Muscle layer of duodenum (tissue), 2 donors: ENCODE measurements at regions not wholly inside any gene's neighbourhood (a gene's known extent, or its start where the extent isn't known, plus 50 kb on each side); places are given as distances from the start of the nearest gene placed in this dataset.

Experiments
- H3K27ac ChIP-seq: one replicate; pipeline ENCODE4 v1.7.0; 2013; ENCODE audit warnings: mild to moderate bottlenecking, low read length
- H3K27me3 ChIP-seq: one replicate; pipeline ENCODE4 v1.7.0; 2013; ENCODE audit warnings: low read depth, mild to moderate bottlenecking, control low read depth, low read length
- H3K36me3 ChIP-seq, 2 donors: one replicate each; pipeline ENCODE4 v1.7.0; 2013; ENCODE audit warnings: low read length in 2 of 2, control low read depth in 1 of 2, mild to moderate bottlenecking in 1 of 2; ENCODE audit not compliant: insufficient read depth in 2 of 2, control insufficient read depth in 1 of 2
- H3K4me1 ChIP-seq, 2 donors: one replicate each; pipeline ENCODE4 v1.7.0; 2013; ENCODE audit warnings: low read length in 2 of 2, mild to moderate bottlenecking in 2 of 2, control low read depth in 1 of 2, moderate library complexity in 1 of 2; ENCODE audit not compliant: insufficient read depth in 2 of 2, control insufficient read depth in 1 of 2
- H3K4me3 ChIP-seq, 2 donors: one replicate each; pipeline ENCODE4 v1.7.0; 2013; ENCODE audit warnings: low read length in 2 of 2, low read depth in 1 of 2, mild to moderate bottlenecking in 1 of 2
- H3K9me3 ChIP-seq, 2 donors: one replicate each; pipeline ENCODE4 v1.7.0; 2013; ENCODE audit warnings: low read length in 2 of 2, control low read depth in 1 of 2, mild to moderate bottlenecking in 1 of 2; ENCODE audit not compliant: control insufficient read depth in 1 of 2
- donor health status: healthy.

GRCh38 chr20:60892095-60892813, 359.8 kb upstream of the CDH4 start:
- Histone ChIP-seq H3K27ac (no peak overlapping the region), H3K4me3 (no peak overlapping the region), H3K27me3 (no peaks in the 10 kb centered on the region), H3K36me3 (no peaks in the 10 kb centered on the region), H3K9me3 (no peaks in the 10 kb centered on the region), H3K4me1 (no peaks in the 10 kb centered on the region)

GRCh38 chr20:60894091-60894490, 358.0 kb upstream of the CDH4 start:
- no peaks in the 10 kb centered on the region for H3K9me3 ChIP-seq

GRCh38 chr20:60895363-60896079, 356.5 kb upstream of the CDH4 start:
- no peaks in the 10 kb centered on the region for H3K4me1 ChIP-seq
- no peak overlapping the region for H3K27ac ChIP-seq
- no peaks in the 10 kb centered on the region for H3K9me3 ChIP-seq
- H3K27me3 ChIP-seq, result no peaks in the 10 kb centered on the region
- no peaks in the 10 kb centered on the region for H3K36me3 ChIP-seq
- H3K4me3 ChIP-seq, result no peak overlapping the region

More at GRCh38 chr20:60894091-60894490, 358.0 kb upstream of the CDH4 start:
- Histone ChIP-seq H3K4me3 (no peak overlapping the region), H3K4me1 (no peaks in the 10 kb centered on the region), H3K36me3 (no peaks in the 10 kb centered on the region), H3K27ac (no peak overlapping the region), H3K27me3 (no peaks in the 10 kb centered on the region)

- Histone ChIP-seq H3K9me3 (peaks cover 0 to 13% of the 10 kb centered on the region in 2 donors), H3K27me3 (no peaks in the 10 kb centered on the region), H3K27ac (no peak overlapping the region), H3K36me3 (no peaks in the 10 kb centered on the region), H3K4me3 (no peak overlapping the region), H3K4me1 (no peaks in the 10 kb centered on the region)
Observed at GRCh38 chr20:60897976-60898375, 354.1 kb upstream of the CDH4 start.

GRCh38 chr20:60899320-60899719, 352.7 kb upstream of the CDH4 start:
- Histone ChIP-seq H3K27me3 (no peaks in the 10 kb centered on the region), H3K4me1 (no peaks in the 10 kb centered on the region), H3K27ac (no peak overlapping the region), H3K4me3 (no peak overlapping the region), H3K9me3 (peaks cover 0 to 13% of the 10 kb centered on the region in 2 donors), H3K36me3 (no peaks in the 10 kb centered on the region)

- Histone ChIP-seq H3K27me3 (no peaks in the 10 kb centered on the region), H3K27ac (no peak overlapping the region), H3K4me3 (no peak overlapping the region), H3K9me3 (peaks cover 0 to 13% of the 10 kb centered on the region in 2 donors), H3K4me1 (no peaks in the 10 kb centered on the region), H3K36me3 (no peaks in the 10 kb centered on the region)
Observed at GRCh38 chr20:60900618-60901017, 351.4 kb upstream of the CDH4 start.

- Histone ChIP-seq H3K27ac (no peak overlapping the region), H3K27me3 (no peaks in the 10 kb centered on the region), H3K9me3 (peaks cover 0 to 13% of the 10 kb centered on the region in 2 donors), H3K36me3 (no peaks in the 10 kb centered on the region), H3K4me1 (no peaks in the 10 kb centered on the region), H3K4me3 (no peak overlapping the region)
Observed at GRCh38 chr20:60901831-60902230, 350.2 kb upstream of the CDH4 start.

- no peaks in the 10 kb centered on the region for H3K36me3 ChIP-seq
- H3K4me1 ChIP-seq, result no peaks in the 10 kb centered on the region
- H3K27me3 ChIP-seq, result no peaks in the 10 kb centered on the region
- H3K4me3 ChIP-seq, result no peak overlapping the region
- no peak overlapping the region for H3K27ac ChIP-seq
- peaks cover 0 to 13% of the 10 kb centered on the region in 2 donors for H3K9me3 ChIP-seq
Observed at GRCh38 chr20:60903325-60903971, 348.6 kb upstream of the CDH4 start.

- Histone ChIP-seq H3K4me1 (no peaks in the 10 kb centered on the region), H3K36me3 (no peaks in the 10 kb centered on the region)
Observed at GRCh38 chr20:60904730-60905129, 347.3 kb upstream of the CDH4 start.

GRCh38 chr20:60905919-60906318, 346.1 kb upstream of the CDH4 start:
- peaks cover 0 to 13% of the 10 kb centered on the region in 2 donors for H3K9me3 ChIP-seq
- H3K4me3 ChIP-seq, result no peak overlapping the region
- H3K27ac ChIP-seq, result no peak overlapping the region

More at GRCh38 chr20:60904730-60905129, 347.3 kb upstream of the CDH4 start:
- peaks cover 0 to 13% of the 10 kb centered on the region in 2 donors for H3K9me3 ChIP-seq
- H3K27me3 ChIP-seq, result no peaks in the 10 kb centered on the region
- H3K27ac ChIP-seq, result no peak overlapping the region
- no peak overlapping the region for H3K4me3 ChIP-seq

GRCh38 chr20:60906555-60906954, 345.5 kb upstream of the CDH4 start:
- no peak overlapping the region for H3K4me3 ChIP-seq
- no peak overlapping the region for H3K27ac ChIP-seq
- H3K9me3 ChIP-seq, result peaks cover 0 to 9% of the 10 kb centered on the region in 2 donors
- H3K4me1 ChIP-seq, result no peaks in the 10 kb centered on the region
- H3K36me3 ChIP-seq, result no peaks in the 10 kb centered on the region
- H3K27me3 ChIP-seq, result no peaks in the 10 kb centered on the region

More at GRCh38 chr20:60905919-60906318, 346.1 kb upstream of the CDH4 start:
- H3K36me3 ChIP-seq, result no peaks in the 10 kb centered on the region
- H3K27me3 ChIP-seq, result no peaks in the 10 kb centered on the region
- H3K4me1 ChIP-seq, result no peaks in the 10 kb centered on the region
